Mesodermal cell (in vitro differentiated cells): ENCODE measurements at regions not wholly inside any gene's neighbourhood (a gene's known extent, or its start where the extent isn't known, plus 50 kb on each side); places are given as distances from the start of the nearest gene placed in this dataset.

ENCODE experiments used
- H3K27ac ChIP-seq: 2 replicates; pipeline ENCODE4 v1.7.0; 2013; ENCODE audit warnings: mild to moderate bottlenecking, low read depth, low read length, moderate library complexity; ENCODE audit not compliant: severe bottlenecking
- H3K36me3 ChIP-seq: 2 replicates; pipeline ENCODE4 v1.7.1; 2013; ENCODE audit warnings: mild to moderate bottlenecking, low read length, moderate library complexity; ENCODE audit not compliant: control insufficient read depth, insufficient read depth
- H3K4me1 ChIP-seq: one replicate; pipeline ENCODE4 v1.7.1; 2013; ENCODE audit warnings: mild to moderate bottlenecking, low read length; ENCODE audit not compliant: insufficient read depth, control insufficient read depth, poor library complexity, severe bottlenecking
- H3K4me3 ChIP-seq: 2 replicates; pipeline ENCODE4 v1.7.0; 2013; ENCODE audit warnings: low read length, control low read depth, mild to moderate bottlenecking; ENCODE audit not compliant: insufficient read depth, poor library complexity, severe bottlenecking; ENCODE audit errors: extremely low read depth
- H3K9me3 ChIP-seq: 2 replicates; pipeline ENCODE4 v1.7.1; 2013; ENCODE audit warnings: mild to moderate bottlenecking, low read length, moderate library complexity; ENCODE audit not compliant: control insufficient read depth
- WGBS, 2 experiments: methylation state at CpG; one replicate each; pipeline ENCODE4 v1.1.5; 2013; ENCODE audit warnings: missing lambda C conversion rate in 2 of 2; ENCODE audit not compliant: insufficient coverage in 2 of 2; 5-methylcytosine and 5-hydroxymethylcytosine counted together

DNA sequence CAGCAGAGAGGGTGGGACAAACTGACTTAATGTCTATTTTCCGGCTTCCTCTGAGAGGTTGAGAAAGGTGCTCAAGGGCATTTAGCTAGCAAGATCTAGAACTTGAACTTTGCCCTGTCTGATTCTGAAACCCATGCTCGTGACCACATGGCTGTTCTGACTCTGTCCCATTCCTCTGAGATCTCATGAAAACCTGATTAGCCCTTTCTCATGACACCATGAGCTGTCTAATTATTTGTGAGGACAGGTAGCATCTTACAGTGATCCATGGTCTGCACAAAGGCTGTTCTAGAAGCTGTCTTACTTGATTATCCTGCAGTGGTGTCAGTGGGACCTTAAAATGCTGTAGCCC lies 89.6 kb upstream of the TOX2 start:
- H3K4me3 ChIP-seq: no peak overlapping the region
- WGBS, 2 experiments: 66 to 79% methylated on average over 2 of the region's 2 CpGs
- no peaks in the 10 kb centered on the region for H3K36me3 ChIP-seq
- no peaks in the 10 kb centered on the region for H3K9me3 ChIP-seq
- H3K4me1 ChIP-seq: no peaks in the 10 kb centered on the region
- H3K27ac ChIP-seq: no peak overlapping the region

DNA sequence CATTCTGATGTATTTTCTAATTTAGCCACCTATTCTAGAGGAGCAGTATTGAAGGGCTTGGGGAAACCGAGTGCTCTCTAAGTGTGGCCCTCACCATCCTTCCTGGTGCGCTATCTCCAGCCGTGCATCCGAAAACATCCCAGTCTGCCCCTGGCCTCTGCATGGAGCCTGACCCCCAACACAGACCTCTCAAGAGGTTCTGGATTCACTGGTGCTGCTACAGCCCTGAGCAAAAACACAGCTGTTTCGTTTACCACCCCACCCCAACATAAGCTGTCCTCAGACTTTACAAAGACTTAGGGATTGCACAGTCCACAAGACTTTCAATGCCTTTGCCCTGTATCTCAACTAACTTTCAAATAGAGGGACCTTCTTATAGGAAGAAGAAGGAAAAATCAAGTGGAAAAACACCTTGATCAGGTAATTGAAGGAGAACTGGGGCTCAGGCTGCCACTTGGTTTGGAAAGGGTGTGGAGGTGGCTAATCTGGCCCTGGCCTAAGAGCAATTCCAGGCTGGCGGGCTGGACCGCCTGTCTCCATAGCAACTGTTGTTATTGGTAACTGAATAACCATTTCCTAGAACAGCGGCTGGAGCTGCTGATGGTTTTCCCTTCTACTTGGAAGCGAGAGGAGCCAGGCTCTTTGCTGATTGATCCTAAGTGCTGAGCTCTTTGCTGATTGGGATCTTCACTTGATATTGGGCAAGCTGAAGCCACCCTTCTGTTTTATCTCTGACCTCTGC lies 90.2 kb upstream of the TOX2 start:
- WGBS, 2 experiments: 61 to 81% methylated on average over 7 of the region's 9 CpGs
- Histone ChIP-seq H3K36me3 (no peaks in the 10 kb centered on the region), H3K4me3 (no peak overlapping the region), H3K27ac (no peak overlapping the region), H3K9me3 (no peaks in the 10 kb centered on the region), H3K4me1 (no peaks in the 10 kb centered on the region)

DNA sequence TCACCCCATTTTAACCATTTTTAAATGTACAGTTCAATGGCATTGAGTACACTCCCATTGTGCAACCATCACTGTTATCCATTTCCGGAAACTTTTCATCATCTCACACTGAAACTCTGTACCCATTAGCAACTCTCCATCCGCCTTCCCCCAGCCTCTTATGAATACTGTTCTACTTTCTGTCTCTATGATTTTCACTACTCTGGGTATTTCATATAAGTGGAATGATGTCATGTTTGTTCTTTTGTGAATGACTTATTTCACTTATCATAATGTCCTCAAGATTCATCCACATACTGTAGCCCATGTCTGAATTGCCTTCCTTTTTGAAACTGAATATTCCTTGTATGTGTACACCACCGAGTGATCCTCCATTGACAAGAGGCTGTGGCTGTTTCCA lies 92.9 kb upstream of the TOX2 start:
- Histone ChIP-seq H3K9me3 (no peaks in the 10 kb centered on the region), H3K27ac (no peak overlapping the region), H3K36me3 (no peaks in the 10 kb centered on the region), H3K4me3 (no peak overlapping the region), H3K4me1 (no peaks in the 10 kb centered on the region)
- 85 to 86% methylated on average over 2 of the region's 3 CpGs for WGBS, 2 experiments

DNA sequence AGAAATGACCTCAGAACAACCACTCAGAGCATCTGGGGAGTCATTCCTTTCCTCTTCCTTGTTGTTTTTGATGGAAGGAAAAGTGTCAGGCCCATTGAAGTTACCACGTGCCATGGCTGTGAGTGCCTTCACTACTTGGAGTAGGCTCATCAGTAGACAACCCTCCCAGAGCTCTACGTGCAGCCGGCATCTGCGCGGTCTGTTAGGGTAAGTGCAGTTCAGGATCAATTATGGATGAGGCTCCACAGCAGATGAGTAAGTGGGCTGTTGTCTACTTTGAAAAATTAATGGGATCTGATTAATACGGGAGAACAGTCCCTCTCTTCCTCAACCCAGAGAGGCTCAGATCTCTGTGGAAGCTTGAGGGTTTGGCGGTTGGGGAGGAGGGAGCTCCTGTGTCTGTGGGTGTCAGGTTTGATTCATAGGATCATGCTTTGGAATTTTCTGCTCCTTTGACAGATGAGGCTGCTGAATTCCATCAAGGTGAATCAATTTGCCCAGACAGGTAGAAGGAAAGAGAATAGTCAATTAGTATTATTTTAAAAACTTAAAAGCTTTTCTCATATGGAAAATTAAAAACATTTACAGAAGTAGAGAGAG lies 93.8 kb upstream of the TOX2 start:
- Histone ChIP-seq H3K4me3 (no peak overlapping the region), H3K27ac (no peak overlapping the region), H3K4me1 (no peaks in the 10 kb centered on the region), H3K9me3 (no peaks in the 10 kb centered on the region), H3K36me3 (no peaks in the 10 kb centered on the region)
- 72 to 92% methylated on average over 5 to 7 of the region's 7 CpGs for WGBS, 2 experiments

DNA sequence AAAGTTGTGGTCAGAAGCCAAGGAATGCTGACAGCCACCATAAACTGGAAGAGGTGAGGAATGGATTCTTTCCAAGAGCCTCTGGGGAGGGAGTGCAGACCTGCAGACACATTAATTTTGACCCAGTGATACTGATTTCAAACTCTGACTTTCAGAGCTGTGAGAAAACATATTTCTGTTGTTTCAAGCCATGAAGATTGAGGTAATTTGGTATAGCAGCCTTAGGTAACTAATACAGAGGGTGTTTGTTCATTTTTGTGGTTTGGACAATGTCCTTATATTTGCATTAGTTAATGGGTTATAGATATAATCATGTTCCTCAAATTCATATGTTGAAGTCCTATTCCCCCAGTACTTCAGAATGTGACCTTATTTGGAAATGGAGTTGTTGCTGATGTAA lies 85.4 kb upstream of the GTSF1L start:
- Histone ChIP-seq H3K36me3 (no peaks in the 10 kb centered on the region), H3K4me1 (no peaks in the 10 kb centered on the region), H3K27ac (no peak overlapping the region), H3K4me3 (no peak overlapping the region), H3K9me3 (peaks cover 16% of the 10 kb centered on the region)

DNA sequence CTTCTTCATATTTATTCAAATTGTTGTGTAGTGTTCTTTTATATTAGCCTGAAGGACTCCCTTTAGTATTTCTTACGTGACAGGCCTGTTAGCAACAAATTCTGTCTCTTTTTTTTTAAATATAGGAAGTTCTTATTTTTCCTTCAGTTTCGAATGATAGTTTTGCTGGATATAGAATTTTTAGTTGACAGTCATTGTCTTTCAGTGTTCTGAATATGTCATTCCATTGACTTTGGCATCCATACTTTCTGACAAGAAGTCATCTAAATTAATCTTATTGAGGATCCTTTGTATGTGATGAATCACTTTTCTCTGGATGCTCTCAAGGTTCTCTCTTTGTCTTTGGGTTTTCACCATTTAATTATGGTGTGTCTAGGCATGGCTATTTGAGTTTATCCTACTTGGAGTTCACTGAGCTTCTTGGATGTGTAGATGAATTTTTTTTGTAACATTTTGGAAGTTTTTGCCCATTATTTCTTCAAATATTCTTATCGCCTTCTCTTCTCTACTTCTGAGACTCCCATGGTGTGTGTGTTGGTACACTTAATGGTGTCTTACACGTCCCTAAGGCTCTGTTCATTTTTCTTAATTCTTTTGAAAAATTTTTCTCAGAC lies 82.5 kb upstream of the GTSF1L start:
- H3K4me1 ChIP-seq: no peaks in the 10 kb centered on the region
- H3K27ac ChIP-seq: no peak overlapping the region
- H3K4me3 ChIP-seq: no peak overlapping the region
- 60% methylated on average over 1 of the region's 4 CpGs; no CpG with 5 or more reads in 1 of the 2 experiments for WGBS, 2 experiments
- H3K9me3 ChIP-seq: peaks cover 16% of the 10 kb centered on the region
- no peaks in the 10 kb centered on the region for H3K36me3 ChIP-seq

DNA sequence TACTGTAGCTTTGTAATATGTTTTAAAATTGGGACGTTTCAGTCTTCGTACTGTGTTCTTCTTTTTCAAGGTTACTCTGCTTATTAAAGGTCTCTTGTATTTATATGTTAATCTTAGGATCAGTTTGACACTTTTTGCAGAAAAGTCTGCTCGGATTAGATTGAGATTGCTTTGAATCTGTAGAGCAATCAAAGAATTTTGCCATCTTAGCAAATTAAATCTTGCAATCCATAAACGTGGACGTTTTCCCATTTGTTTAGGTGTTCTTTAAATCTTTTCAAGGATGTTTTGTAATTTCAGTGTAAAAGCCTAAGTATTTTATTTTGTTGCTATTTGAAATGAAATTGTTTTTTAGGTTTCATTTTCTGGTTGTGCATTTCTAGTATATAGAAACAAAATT lies 78.0 kb upstream of the GTSF1L start:
- Histone ChIP-seq H3K9me3 (peaks cover 9% of the 10 kb centered on the region), H3K4me3 (no peak overlapping the region), H3K36me3 (no peaks in the 10 kb centered on the region), H3K27ac (no peak overlapping the region), H3K4me1 (peaks cover 4% of the 10 kb centered on the region)
- 67 to 89% methylated on average over 3 of the region's 5 CpGs for WGBS, 2 experiments

DNA sequence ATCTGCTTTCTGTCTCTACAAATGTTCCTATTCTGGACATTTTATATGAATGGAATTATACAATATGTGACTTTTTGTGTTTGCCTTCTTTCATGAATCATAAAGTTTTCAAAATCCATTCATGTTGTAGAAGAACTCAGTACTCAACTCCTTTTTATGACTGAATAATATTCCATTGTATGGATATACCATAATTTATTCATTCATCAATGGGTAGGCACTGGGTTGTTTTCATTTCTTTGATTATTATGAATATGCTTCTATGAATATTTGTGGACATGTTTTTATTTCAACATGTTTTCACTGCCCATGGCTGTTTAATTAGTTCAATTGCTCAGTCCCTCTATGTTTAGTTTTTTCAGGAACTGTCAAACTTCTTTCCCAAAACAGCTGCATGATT lies 76.5 kb upstream of the GTSF1L start:
- H3K36me3 ChIP-seq: no peaks in the 10 kb centered on the region
- no peaks in the 10 kb centered on the region for H3K9me3 ChIP-seq
- peaks cover 12% of the 10 kb centered on the region for H3K4me1 ChIP-seq
- H3K4me3 ChIP-seq: no peak overlapping the region
- H3K27ac ChIP-seq: no peak overlapping the region

DNA sequence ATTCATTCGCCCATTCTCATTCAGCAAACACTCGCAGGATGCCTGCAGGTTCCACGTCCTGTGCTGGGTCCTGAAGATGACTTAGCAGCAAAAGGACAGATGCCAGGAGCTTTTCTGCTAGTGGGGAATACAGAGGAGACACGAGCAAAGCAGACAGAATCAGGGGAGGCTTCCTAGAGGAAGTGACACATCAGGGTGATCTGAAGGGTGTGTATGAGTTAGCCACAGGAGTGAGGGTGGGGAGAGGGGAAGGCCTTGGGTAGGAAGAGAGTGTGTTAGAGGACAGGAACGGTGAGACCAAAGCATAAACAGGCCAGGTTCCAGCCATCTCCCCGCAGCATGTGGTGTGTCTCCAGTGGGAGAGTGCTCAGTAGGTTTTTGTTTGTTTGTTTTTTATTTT lies 73.4 kb upstream of the GTSF1L start:
- H3K4me1 ChIP-seq: peaks cover 12% of the 10 kb centered on the region
- WGBS, 2 experiments: 82 to 84% methylated on average over 4 to 5 of the region's 6 CpGs
- H3K27ac ChIP-seq: no peak overlapping the region
- H3K4me3 ChIP-seq: no peak overlapping the region
- no peaks in the 10 kb centered on the region for H3K9me3 ChIP-seq
- no peaks in the 10 kb centered on the region for H3K36me3 ChIP-seq

DNA sequence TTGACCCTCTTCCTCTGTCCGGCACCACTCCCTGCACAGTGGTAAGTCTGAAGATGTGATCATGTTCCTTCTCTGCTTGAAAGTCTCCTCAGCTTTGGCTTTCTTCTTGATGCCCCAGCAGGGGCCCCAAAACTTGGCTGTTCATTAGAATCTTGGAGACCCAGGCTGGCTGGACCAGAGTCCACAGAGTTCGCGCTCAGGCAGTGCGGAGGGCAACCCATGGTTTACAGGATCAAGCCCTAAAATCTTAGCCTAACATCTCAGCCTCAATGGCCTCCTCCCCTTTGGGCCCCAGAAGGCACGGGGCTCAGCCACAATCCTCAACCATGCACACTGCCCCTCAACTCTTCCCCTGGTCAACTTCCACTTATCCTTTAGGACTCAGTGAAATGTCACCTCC lies 72.9 kb upstream of the GTSF1L start:
- H3K9me3 ChIP-seq: no peaks in the 10 kb centered on the region
- no peaks in the 10 kb centered on the region for H3K36me3 ChIP-seq
- H3K4me3 ChIP-seq: no peak overlapping the region
- H3K27ac ChIP-seq: no peak overlapping the region
- peaks cover 12% of the 10 kb centered on the region for H3K4me1 ChIP-seq
- 83 to 92% methylated on average over 2 to 5 of the region's 5 CpGs for WGBS, 2 experiments

DNA sequence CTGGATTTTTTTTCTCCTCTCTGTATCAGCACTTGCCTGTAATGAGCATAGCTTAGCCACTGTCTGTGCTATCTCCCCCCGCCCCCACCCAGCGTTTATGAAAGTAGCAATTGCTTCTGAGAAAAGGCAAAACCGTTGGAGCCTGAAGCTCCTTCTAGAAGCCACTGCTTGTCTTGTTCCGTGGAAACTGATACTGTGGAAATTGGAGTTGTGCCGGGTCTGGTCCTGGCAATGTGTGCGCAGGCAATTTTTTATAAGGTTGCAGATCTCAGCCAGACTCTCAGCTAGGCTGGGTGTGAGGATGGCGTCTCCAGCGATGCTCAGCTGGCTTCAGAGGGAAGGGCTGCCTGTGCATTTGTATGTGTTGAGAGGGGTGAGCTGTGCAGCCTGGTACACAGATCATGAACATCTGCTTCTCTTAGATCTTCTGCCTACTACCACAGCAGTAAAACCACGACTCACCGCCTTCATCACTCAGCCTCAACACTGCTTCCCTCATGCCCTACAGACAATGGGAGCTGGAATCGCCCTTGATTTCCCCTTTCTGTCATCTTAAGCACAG lies 72.4 kb upstream of the GTSF1L start:
- Histone ChIP-seq H3K27ac (no peak overlapping the region), H3K4me3 (no peak overlapping the region), H3K9me3 (no peaks in the 10 kb centered on the region), H3K36me3 (no peaks in the 10 kb centered on the region), H3K4me1 (peaks cover 12% of the 10 kb centered on the region)
- 79 to 81% methylated on average over 6 to 9 of the region's 11 CpGs for WGBS, 2 experiments
